GM21576 (cell line): ENCODE measurements at regions not wholly inside any gene's neighbourhood (a gene's known extent, or its start where the extent isn't known, plus 50 kb on each side); places are given as distances from the start of the nearest gene placed in this dataset.

Experiments used
- ATAC-seq: cut with Tn5 transposase; IDR thresholded peaks from one replicate; pipeline ENCODE4 v1.9.1; 2021; ENCODE audit warnings: mild to moderate bottlenecking, moderate library complexity; ENCODE audit not compliant: unreplicated experiment

GRCh38 chr1:226816576-226816975 lies 53.8 kb upstream of the PSEN2 start:
- no peak for ATAC-seq

- no peak for ATAC-seq
Observed at GRCh38 chr1:226814751-226815537, 55.5 kb upstream of the PSEN2 start.

DNA sequence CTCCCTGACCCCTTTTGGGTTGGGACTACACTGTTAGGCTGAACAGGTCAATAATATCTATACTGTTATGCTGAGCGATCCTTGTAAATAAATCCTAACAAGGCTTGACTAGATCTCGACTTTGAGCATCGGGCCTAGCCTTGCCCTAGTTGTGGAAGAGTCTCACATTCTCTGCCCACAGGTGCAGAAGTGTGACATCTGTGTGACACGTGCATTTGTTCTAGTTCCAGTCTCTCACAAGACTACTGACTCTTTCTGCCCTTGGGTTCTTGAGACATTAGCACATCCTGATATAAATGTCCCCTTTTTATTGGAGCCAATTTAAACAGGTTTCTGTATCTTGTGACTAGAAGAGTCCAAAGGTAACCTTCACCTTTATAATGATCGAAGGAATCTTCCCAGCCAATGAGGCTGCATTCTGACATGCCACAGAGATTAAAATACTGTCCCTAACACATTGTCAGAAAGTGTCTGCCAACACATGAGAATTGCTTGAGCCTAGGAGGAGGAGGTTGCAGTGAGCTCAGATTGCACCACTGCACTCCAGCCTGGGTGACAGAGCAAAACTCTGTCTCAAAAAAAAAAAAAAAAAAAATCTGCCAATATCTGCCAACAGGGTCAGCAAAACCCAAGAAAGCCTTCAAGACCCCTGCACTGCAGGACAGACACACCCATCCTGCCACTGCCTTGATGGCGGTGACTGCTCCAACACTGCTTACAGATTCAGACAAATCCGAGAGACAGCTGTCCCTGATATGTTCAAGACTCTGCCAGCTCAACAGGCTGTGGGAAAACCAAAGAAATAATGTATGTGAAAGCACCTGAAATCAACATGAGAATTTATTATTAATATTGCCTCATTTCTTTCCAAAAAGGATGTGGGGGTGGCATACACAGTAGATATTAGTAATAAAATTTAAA lies 56.5 kb upstream of the PSEN2 start:
- ATAC-seq = no peak

DNA sequence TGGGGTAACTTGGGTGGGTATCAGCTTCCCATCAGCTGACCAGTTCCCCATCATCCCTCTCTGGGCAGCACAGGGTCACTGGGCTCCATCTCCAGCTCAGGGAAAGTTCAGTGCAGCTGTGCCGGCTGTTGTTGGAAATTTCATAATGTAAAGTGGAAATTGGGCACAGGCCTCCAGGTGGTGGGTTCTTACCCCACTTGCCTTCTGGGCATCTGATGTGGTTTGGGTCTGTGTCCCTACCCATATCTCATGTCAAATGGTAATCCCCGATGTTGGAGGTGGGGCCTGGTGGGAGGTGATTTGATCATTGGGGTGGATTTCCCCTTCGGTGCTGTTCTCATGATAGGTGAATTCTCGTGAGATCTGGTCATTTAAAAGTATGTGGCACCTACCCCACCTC lies 59.7 kb upstream of the PSEN2 start:
- no peak for ATAC-seq

DNA sequence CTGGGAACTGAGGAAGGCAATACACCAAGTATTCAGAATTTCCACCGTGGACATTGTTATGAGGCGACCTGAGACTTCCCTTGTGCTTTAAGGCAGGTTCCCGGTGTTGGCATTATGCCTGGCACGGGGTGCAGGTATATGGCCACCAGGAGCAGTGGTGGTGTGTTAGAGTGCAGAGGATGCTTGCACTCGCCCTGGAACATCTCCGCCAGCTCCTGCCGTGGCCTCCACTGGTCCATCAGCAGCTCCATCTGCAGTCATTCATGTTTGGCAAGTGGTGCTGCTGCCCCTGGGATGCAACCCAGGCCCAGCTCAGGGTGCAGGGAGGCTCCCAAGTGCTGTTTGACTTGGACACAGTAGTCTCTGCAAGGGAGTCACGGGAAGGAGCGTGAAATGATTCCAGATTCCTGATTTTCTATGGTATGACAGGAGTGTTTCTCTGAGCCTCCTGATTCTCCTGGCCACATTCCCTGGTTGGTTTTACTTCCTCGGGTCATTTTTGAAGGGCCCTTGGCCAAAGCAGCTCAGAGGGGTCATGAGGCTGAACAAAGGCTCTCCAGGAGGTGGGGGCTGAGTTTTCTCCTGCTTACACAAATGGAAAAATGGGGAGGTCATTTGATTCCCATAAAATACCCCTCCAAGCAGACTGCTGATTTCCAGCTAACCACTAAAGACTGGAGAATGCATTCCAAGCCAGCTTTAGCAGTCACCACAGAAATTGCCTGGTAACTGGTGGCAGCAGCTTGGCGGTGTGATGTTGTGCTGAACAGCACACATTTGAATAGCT lies 60.4 kb upstream of the PSEN2 start:
- no peak for ATAC-seq

- no peak for ATAC-seq
Observed at GRCh38 chr1:226808501-226808900, 61.9 kb upstream of the PSEN2 start.

- no peak for ATAC-seq
Observed at GRCh38 chr1:226806988-226807387, 63.4 kb upstream of the PSEN2 start.

GRCh38 chr1:226804907-226805759 lies 65.3 kb upstream of the PSEN2 start:
- no peak for ATAC-seq

DNA sequence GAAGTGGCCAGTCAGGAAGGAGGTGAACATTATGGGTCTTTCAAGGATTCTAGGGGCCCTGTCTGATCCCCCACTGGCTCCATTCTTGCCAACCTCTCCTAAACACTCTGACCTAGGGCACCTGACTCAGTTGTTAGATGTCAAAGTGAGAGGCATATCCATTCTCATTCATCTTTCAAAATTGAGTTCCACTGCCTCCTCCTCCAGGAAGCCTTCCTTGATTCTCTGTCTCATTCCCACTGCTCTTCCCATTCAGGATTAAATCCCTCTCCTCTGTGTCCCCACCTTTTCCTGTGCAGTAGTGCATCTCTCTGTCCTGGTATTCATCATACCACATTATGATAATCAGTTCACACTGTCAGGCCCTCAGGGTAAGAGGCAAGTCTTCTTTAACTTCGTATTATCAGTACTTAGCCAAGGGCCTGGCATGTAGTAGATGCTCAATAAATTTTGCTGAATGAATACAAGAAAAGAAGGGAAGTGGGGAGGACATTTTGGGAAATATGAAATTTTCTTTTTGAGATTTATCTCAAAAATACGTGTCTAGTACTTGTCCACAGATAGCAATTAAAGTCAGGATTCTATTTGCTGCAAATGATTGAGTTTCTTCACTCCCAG lies 61.8 kb upstream of the ITPKB start:
- ATAC-seq = no peak

GRCh38 chr1:226799634-226800281 lies 60.7 kb upstream of the ITPKB start:
- no peak for ATAC-seq

DNA sequence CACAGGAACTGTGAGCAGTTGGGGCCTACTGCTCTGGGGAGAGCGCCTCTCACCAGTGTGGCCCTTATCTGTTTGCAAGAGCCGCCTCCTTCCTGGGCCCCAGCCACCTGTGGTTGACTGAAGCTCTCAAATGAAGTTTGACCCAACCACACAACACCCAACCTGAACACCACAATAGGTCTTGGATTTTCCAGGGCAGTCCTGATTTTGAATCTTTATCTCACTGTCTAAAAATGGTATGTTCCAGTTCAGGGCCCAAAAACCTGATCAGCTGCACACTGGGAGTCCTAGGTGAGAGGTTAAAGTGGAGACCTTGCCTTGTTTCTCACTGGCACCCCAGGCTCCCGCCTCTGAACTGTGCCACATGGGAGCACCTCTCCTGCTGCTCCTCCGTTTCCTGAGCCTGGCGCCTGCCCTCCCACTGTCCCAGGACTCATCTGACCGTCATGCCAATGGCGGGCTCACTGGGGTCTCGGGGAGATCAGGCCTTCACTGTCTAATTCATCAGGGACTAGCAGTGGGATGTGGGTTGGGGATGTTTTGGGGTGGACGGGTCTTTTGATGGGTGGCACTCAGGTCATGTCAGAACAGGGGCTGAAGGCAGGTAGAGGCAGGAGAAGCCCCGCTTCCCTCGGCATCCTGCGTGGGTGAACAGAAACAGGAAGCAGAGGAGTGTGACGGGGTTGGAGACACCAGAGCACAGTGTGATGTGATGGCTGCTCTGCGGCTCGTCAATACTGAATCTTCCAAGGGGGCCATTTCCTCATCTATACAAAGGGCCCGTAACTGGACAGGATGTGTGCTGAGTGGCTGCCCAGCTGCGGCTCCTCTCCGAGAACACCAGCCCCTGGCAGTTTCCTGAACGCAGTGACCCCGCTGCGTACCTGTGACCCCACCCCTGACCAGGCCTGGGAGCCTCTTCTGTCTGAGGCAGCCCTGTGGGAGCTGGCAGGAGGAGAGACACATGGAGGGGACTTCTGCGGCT lies 59.6 kb upstream of the ITPKB start:
- peak; percentile 72 for ATAC-seq

GRCh38 chr1:226797151-226797550 lies 58.1 kb upstream of the ITPKB start:
- no peak for ATAC-seq

DNA sequence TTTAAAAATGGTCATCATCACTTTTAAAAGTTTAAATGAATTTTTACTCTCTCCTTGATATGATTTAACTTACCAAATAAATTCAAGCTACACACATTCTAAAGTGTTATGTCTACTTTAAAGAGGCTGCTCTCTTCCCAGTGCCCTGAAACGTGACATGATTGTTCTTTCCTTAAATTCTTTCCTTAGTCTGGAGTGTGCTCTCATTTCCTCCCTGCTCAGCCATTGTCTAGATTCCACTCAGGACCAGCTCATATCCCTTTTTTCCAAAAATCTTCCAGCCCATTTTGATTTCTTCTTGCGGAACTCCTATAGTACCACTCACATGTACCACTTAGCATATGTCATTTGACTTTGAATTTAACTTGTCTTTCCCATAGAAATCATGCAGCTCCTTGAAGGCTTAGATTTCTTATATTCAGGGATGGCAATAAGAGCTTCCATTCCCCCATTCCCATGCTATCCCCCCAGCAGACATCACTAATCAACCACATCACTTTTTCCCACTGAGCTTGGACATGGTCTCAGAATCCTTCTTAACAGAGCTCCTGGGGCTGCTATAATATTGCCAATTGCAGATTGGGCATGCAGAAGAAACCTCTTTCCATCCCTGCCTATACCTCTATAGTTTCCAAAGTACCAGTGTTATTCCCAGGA lies 54.7 kb upstream of the ITPKB start:
- ATAC-seq = no peak

DNA sequence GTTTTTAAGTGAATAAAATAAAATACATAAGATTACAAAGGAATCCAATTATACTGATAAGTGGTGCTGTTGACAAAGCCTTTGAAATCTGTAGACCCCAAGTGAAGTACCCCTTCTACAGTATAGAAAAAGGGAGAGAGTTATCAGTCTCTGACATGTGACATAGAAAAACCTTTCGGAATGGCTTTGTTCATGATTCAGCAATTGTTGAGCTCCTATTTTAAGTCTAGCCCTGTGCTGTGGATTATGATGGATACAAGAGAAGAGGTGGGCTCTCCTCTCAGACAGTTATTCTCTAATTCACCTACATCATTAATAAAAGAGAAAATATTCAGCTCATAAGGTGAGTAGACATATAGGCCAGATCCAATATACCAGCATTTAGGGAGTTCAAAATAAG lies 53.3 kb upstream of the ITPKB start:
- no peak for ATAC-seq

GRCh38 chr1:226790545-226791181 lies 51.6 kb upstream of the ITPKB start:
- no peak for ATAC-seq

- peak; percentile 40 for ATAC-seq
Observed at GRCh38 chr1:226788965-226789364, 49.9 kb upstream of the ITPKB start.
